H4 (cell line): ENCODE measurements at regions not wholly inside any gene's neighbourhood (a gene's known extent, or its start where the extent isn't known, plus 50 kb on each side); places are given as distances from the start of the nearest gene placed in this dataset.

ENCODE experiments used
- DNase-seq: peaks from one replicate; pipeline ENCODE4 v3.0.0-alpha.2; 2015; ENCODE audit warnings: low spot score

DNA sequence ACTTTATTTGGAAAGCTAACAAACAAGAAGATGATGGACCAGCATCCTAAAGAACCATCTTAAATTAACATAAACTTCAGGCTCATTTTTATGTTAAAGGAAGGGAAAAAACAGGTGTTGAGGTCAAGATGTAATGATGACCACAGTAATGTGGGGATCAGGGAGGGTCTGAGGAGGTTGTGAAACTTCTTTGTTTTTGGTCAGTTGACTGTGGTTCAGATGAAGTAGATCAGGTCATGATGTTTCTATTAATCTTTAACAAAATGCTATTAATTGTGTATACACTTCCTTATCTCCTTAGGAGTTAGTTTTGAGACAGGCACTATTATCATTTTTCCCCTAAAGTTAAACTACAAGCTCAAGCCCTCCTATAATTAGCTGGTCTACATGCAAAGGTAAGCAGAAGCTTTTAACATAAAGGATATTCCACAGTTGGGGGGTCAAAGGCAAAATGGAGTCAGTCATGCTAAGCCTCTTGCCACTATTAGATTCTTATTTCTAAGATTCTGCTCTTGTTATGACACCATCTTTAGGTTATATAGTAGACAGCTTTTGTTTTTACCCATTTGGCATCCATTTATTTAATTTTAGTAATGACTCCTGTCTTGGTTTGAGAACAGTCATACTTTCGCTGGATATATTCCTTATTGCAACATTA lies 800.1 kb upstream of the PCDH9 start:
- no peak for DNase-seq

GRCh38 chr13:68028701-68029100 lies 798.6 kb upstream of the PCDH9 start:
- DNase-seq, result no peak

GRCh38 chr13:68027306-68027705 lies 797.2 kb upstream of the PCDH9 start:
- DNase-seq, result no peak

- DNase-seq, result no peak
Observed at GRCh38 chr13:68026077-68026476, 795.9 kb upstream of the PCDH9 start.

DNA sequence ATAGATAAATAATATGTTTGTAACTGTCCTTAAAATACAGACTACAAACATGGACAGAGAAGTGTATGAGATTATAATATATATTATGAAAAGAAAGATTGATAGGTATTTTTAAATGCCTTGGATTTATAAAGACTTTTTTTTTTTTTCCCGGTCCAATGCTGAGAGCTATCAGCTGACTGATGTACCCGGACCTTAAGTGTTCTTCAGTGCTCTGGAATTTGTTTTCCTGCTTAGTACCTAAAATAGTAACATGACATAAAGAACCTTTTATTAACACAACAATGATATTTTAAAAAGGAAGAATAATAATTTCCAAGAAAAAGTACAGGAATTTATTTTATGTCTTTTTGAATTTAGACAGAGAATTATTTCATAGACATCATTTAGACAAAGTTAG lies 795.5 kb upstream of the PCDH9 start:
- DNase-seq, result no peak

DNA sequence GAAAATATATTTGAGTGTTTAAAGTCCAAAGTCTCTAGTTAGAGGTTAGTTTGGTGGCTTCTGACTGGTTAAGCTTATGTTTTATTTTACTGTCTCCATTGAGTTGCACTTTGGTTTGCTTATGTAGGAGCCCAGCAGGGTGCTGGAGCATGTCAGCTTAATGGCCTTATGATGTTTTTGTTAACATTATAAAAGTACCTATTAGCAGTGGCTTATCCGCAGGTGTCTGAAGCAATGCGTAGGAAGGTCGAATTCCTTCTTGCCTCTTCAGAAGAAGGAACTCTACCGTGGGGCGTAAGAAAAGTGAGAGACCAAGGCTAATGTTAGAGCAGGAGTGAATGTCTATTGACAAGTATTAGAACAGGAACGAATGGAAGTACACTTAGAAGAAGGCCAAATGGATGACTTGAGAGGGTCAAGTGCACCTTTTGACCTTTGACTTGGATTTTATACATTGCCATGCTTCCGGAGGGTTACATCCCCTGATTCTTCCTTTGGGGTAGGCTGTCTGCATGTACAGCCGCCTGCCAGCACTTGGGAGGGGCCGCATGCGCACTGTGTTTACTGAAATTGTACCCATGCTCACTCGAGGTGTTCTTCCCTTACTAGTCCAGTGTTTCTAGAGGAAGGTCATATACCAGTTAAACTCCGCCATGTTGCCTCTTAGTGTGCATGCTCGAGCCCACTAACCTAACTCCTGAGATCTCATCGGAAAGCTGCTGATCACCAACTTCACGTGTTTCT lies 793.9 kb upstream of the PCDH9 start:
- no peak for DNase-seq

DNA sequence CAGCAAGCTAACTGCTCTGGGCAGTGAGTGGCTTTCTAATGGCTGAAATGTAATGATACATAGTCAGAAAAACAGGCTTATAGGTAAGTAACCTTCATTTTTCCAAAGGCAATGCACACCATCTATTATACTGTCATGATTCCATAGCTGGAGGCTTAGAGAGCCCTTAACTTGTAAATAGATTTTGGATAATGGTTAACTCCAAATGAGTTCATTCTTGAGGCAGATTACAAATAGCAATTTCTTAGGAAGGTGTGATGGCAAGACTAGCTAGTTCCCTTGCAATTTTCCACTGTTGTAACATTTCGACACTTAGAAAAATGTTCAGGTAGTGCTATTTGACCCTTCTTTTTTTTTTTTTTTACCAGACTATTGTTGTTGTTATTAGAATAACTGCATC lies 789.8 kb upstream of the PCDH9 start:
- DNase-seq, result no peak

DNA sequence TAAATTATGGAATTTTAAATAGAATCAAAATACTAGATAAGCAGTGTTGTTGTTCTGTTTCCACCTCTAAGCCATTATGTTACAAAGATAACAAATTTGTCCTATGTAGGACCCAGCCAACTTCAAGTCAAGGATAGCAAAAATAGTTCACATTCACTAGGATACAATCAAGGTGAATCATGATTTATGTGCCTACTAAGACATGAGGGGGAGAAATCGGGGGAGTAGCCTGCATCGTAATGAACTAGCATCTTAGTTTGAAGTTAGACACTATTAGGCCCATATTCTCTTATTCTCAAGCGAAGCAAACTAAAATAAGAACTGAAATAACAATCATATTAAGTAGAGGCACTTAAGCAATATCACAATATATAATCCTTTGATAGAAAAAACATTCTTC lies 779.4 kb upstream of the PCDH9 start:
- DNase-seq, result no peak

GRCh38 chr13:68007576-68007975 lies 777.4 kb upstream of the PCDH9 start:
- DNase-seq, result no peak

- no peak for DNase-seq
Observed at GRCh38 chr13:67996101-67996500, 766.0 kb upstream of the PCDH9 start.

DNA sequence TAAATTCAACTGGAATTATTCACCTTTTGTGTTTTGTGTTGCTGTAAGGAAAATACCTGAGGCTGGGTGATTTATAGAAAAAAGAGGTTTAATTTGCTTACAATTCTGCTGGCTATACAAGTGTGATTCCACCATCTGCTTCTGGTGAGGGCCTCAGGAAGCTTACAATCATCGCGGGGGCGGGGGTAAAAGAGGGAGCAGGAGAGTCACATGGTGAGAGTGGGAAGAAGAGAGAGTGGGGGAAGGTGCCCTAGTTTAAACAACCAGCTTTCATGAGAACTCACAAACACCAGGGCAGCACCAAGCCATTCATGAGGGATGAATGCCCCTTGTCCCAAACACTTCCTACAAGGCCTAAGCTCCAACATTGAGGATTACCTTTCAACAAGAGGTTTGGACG lies 760.7 kb upstream of the PCDH9 start:
- no peak for DNase-seq

- DNase-seq, result no peak
Observed at GRCh38 chr13:67986234-67986633, 756.1 kb upstream of the PCDH9 start.

GRCh38 chr13:67977066-67977465 lies 746.9 kb upstream of the PCDH9 start:
- DNase-seq, result no peak

DNA sequence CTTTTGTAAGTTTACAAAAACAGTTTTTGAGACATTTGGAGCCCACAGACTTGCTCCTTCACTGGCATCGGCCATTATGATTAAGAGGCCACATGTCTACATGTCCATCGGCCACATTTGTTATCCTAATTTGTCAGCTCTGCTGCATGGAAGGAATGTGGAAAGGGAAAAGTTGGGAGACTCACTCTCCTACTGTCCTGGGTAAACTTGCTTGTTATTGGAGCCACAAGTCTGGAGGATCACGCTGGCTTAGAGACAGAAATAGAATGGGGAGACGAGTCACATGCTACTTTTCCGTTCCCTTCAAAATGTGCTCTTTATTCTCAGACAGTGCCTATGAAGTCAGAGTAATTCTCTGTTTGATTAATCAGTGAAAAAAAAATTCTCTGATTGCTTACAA lies 741.2 kb upstream of the PCDH9 start:
- DNase-seq, result no peak

- DNase-seq, result no peak
Observed at GRCh38 chr13:67967031-67967430, 736.9 kb upstream of the PCDH9 start.

DNA sequence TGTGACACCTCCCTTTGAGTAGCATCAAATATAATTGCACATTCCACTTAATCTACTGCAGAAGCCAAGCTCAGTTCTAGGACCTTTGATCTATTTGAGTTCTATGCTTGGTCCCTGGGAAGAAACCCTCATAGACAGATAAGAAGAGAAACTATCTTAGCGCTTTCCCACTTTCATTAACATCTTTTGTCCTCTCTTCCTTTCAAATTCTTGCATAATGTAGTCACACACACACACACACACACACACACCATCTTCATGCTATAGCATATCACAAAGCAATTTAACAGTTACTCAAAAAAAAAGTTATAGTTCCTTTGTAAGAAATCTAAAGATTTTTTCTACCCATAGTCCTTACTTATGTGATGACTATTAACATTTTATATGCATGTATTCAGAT lies 735.9 kb upstream of the PCDH9 start:
- no peak for DNase-seq

DNA sequence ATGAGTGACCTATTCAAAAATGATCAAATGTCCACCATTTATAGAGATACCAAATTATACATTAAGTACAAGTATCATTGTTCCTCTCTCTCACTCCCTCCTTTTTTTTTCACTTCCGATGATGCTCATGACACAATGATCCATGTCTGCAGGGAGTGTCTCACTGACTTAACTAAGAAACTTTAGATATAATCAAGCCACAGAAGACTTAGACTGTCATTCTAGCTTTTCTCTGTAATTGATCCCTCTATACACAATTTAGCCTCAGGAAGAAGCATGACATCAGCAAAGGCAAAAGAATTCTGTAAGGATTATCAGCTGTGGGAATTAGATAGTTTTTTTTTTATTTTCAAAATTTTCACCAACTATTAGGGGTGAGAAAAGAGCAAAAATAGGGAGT lies 734.9 kb upstream of the PCDH9 start:
- DNase-seq, result no peak

- DNase-seq, result no peak
Observed at GRCh38 chr13:67964091-67964490, 734.0 kb upstream of the PCDH9 start.

GRCh38 chr13:67961331-67961730 lies 731.2 kb upstream of the PCDH9 start:
- no peak for DNase-seq

DNA sequence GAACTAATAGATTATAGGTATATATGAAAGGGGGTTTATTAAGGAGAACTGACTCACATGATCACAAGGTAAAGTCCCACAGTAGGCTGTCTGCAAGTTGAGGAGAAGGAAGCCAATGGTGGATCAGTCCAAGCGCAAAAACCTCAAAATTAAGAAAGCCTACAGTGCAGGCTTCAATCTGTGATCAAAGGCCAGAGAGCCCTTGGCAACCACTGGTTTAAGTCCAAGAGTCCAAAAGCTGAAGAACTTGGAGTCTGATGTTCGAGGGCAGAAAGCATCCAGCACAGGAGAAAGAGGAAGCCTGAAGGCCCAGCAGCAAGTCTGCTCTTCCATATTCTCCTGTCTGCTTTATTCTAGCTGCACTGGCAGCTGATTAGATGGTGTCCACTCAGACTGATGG lies 721.3 kb upstream of the PCDH9 start:
- DNase-seq, result no peak

DNA sequence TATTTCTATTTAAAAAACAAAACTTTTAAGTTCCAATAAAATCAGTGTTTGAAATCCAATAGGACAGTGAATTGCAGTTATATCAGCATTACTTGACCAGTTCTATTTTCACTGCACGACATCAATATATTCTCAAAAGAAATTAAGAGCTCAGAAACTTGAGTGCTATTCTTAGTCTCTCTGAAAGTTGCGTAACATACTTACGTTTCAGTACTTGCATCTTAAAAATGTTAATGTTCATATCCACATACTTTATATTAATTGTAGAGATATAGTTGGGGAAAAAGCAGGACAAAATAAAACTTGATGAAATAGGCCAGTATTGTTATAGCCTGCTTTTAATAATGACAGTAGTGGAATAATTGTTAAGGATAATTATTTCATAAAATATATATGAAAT lies 720.5 kb upstream of the PCDH9 start:
- DNase-seq, result no peak

DNA sequence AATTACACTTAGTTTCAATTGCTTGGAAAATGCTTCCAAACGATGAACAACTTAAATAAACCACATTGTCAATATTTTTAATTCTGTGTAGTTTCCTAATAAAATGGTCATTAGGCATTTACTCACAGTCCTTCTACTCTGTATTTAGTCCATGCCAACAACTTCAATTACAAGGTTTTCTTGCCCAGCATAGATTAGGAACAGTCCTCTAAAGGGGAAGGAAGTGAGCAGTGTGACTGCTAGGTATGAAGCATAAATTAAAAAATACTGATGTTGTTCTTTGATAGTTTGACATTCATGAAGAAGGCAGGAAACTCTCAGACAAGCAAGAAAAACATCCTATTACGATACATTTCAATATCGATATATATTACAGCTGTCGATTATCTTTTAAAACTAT lies 716.0 kb upstream of the PCDH9 start:
- DNase-seq, result no peak

- no peak for DNase-seq
Observed at GRCh38 chr13:67943116-67943515, 713.0 kb upstream of the PCDH9 start.

DNA sequence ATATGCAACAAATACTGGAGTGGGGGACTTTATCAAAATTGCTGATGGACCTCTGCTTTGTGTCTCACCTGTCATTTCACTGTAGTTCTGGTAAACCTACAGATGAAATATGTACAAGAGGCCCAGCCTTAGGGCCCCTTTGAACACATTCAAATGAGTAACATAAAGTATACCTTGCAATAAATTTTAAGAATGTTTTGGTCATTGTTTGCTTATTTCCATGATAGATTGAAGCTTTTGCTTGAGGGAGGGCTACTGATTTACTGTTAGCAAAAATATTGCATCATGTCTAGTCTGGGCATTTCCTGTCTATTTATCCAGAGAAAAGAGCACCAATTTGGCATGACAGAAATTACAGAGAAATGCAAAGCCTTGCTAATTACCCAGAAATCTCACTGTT lies 705.5 kb upstream of the PCDH9 start:
- no peak for DNase-seq
